Common myeloid progenitor, CD34-positive (primary cell): ENCODE measurements at regions not wholly inside any gene's neighbourhood (a gene's known extent, or its start where the extent isn't known, plus 50 kb on each side); places are given as distances from the start of the nearest gene placed in this dataset.
"Not testable (repeated sequence)": the region's sequence is repeated elsewhere in the genome, so short reads cannot be mapped to it uniquely, and the experiment has no call there.

Source experiments
- CTCF ChIA-PET: fragments of 350-600 bp; sonication (Branson Sonifier 250); formaldehyde crosslinking; loops from one replicate; lab custom pipeline; 2021; ENCODE audit warnings: antibody characterized with exemption; lab: Charles Lee
- POLR2A ChIA-PET: fragments of 350-600 bp; sonication (Branson Sonifier 250); formaldehyde crosslinking; loops from one replicate; lab custom pipeline; 2021; ENCODE audit warnings: antibody characterized with exemption; lab: Charles Lee
- DNase-seq, 3 donors: peaks; one replicate each; pipeline versions ENCODE4 v3.0.0 to v3.0.0-alpha.2; 2013
- H3K27ac ChIP-seq, 2 experiments: 1 replicate in 1 of 2; 2 replicates in 1 of 2; pipeline ENCODE4 v1.7.0; 2013; ENCODE audit warnings: inconsistent platforms in 2 of 2, low read length in 2 of 2, mild to moderate bottlenecking in 2 of 2, low read depth in 1 of 2, moderate library complexity in 1 of 2; ENCODE audit not compliant: severe bottlenecking in 2 of 2, insufficient read depth in 1 of 2, poor library complexity in 1 of 2
- H3K27me3 ChIP-seq, 5 experiments: replicated peaks in 2 of 5; 1 replicate in 3 of 5; 2 replicates in 2 of 5; pipeline versions ENCODE4 v1.6.1 to v1.7.0; 2013; ENCODE audit warnings: low read length in 4 of 5, mild to moderate bottlenecking in 2 of 5, moderate library complexity in 2 of 5, inconsistent platforms in 1 of 5; ENCODE audit not compliant: insufficient read depth in 5 of 5, control insufficient read depth in 4 of 5
- H3K36me3 ChIP-seq, 4 experiments: 1 replicate in 2 of 4; 2 replicates in 2 of 4; pipeline versions ENCODE4 v1.6.1 to v1.7.0; 2013; ENCODE audit warnings: low read length in 3 of 4, control low read depth in 1 of 4, mild to moderate bottlenecking in 1 of 4; ENCODE audit not compliant: control insufficient read depth in 4 of 4, insufficient read depth in 4 of 4
- H3K4me1 ChIP-seq, 4 experiments: 1 replicate in 3 of 4; 2 replicates in 1 of 4; pipeline versions ENCODE4 v1.6.1 to v1.7.1; 2013; ENCODE audit warnings: low read length in 3 of 4, mild to moderate bottlenecking in 3 of 4, control low read depth in 1 of 4, inconsistent platforms in 1 of 4, moderate library complexity in 1 of 4; ENCODE audit not compliant: control insufficient read depth in 4 of 4, insufficient read depth in 4 of 4; ENCODE audit errors: control extremely low read depth in 1 of 4
- H3K4me3 ChIP-seq, 7 experiments: 1 replicate in 4 of 7; 2 replicates in 3 of 7; pipeline versions ENCODE4 v1.5.1 to v1.7.0; 2013; ENCODE audit warnings: mild to moderate bottlenecking in 7 of 7, low read length in 6 of 7, moderate library complexity in 6 of 7, inconsistent platforms in 2 of 7, low read depth in 2 of 7, control low read depth in 1 of 7; ENCODE audit not compliant: insufficient read depth in 4 of 7, control insufficient read depth in 1 of 7; ENCODE audit errors: extremely low read depth in 1 of 7
- H3K9me3 ChIP-seq, 5 experiments: 1 replicate in 4 of 5; 2 replicates in 1 of 5; pipeline versions ENCODE4 v1.6.1 to v1.7.1; 2013; ENCODE audit warnings: low read length in 4 of 5, mild to moderate bottlenecking in 2 of 5, inconsistent platforms in 1 of 5, low read depth in 1 of 5, moderate library complexity in 1 of 5; ENCODE audit not compliant: control insufficient read depth in 4 of 5, insufficient read depth in 2 of 5; ENCODE audit errors: control extremely low read depth in 1 of 5
- WGBS: methylation state at CpG from one replicate; pipeline ENCODE4 v1.1.5; 2013; ENCODE audit not compliant: insufficient coverage; 5-methylcytosine and 5-hydroxymethylcytosine counted together

GRCh38 chr20:24418731-24419130 lies 50.7 kb upstream of the SYNDIG1 start:
- peaks cover 0 to 31% (median 10%) of the 10 kb centered on the region in 5 experiments for H3K9me3 ChIP-seq
- H3K4me3 ChIP-seq: no peak overlapping the region
- H3K36me3 ChIP-seq: no peaks in the 10 kb centered on the region
- ChIA-PET CTCF (no interaction called here), POLR2A (no interaction called here)
- no peak for DNase-seq
- 92% methylated on average over 2 of the region's 2 CpGs for WGBS
- H3K27me3 ChIP-seq: no peaks in the 10 kb centered on the region
- no peak overlapping the region for H3K27ac ChIP-seq
- H3K4me1 ChIP-seq: no peaks in the 10 kb centered on the region

DNA sequence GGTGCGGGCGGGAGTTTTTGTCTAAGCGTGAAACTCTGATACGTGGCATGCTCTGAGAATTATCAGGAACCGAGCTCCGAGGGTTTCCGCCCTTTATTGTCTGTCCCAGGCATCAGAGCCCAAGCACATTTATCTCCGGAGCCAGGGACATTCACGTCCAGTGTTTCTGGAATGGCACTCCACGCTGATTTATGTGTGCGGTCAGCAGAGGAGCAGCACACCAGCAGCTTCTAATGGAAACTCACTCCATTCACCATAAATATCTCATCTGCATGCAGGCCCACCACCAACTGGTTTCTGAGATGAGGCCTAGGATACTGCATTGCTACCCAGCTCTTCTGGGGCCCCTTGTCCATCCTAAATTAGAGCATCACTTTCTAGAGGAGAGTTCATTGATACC lies 51.9 kb upstream of the SYNDIG1 start:
- Histone ChIP-seq H3K36me3 (no peaks in the 10 kb centered on the region), H3K9me3 (peaks cover 0 to 33% (median 10%) of the 10 kb centered on the region in 5 experiments), H3K4me1 (no peaks in the 10 kb centered on the region), H3K27me3 (no peaks in the 10 kb centered on the region), H3K27ac (no peak overlapping the region), H3K4me3 (no peak overlapping the region)
- ChIA-PET CTCF (no interaction called here), POLR2A (no interaction called here)
- 88% methylated on average over 11 of the region's 11 CpGs for WGBS
- no peak for DNase-seq

- WGBS: no CpG with 5 or more reads among the region's 7 CpGs
- CTCF ChIA-PET, POLR2A ChIA-PET, H3K27ac ChIP-seq, H3K36me3 ChIP-seq, H3K4me3 ChIP-seq, H3K27me3 ChIP-seq, H3K4me1 ChIP-seq: not testable (repeated sequence)
- H3K9me3 ChIP-seq: peaks cover 0 to 33% (median 13%) of the 10 kb centered on the region in 5 experiments
- peak in 2 of 3 donors; percentile 3 to 4 for DNase-seq
Measured at GRCh38 chr20:24415444-24415843, 54.0 kb upstream of the SYNDIG1 start.

DNA sequence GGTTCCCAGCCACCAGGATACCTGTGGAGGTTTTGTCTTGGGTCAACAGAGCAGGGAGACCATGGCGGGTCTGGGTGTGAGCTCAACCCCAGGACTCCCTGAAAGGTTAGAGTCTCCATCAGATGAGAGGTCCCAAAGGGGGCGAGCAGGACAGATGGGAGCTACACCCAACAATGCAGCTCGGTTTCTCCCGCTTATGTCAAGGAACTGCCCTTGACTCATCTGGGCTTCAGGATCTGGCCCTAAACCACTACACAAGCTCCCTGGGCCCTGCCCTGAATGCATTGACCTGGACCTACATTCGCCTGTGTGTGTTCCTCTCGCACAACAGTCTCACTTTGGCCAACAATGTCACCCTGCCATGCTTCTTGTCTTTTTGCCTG lies 57.6 kb upstream of the SYNDIG1 start:
- Histone ChIP-seq H3K4me1 (no peaks in the 10 kb centered on the region), H3K27me3 (peaks cover 0 to 6% (median 0%) of the 10 kb centered on the region in 5 experiments), H3K27ac (no peak overlapping the region), H3K36me3 (no peaks in the 10 kb centered on the region), H3K9me3 (peaks cover 0 to 29% (median 12%) of the 10 kb centered on the region in 5 experiments), H3K4me3 (no peak overlapping the region)
- POLR2A ChIA-PET: no interaction called here
- CTCF ChIA-PET: no interaction called here
- 100% methylated on average over 6 of the region's 6 CpGs for WGBS
- DNase-seq: no peak

DNA sequence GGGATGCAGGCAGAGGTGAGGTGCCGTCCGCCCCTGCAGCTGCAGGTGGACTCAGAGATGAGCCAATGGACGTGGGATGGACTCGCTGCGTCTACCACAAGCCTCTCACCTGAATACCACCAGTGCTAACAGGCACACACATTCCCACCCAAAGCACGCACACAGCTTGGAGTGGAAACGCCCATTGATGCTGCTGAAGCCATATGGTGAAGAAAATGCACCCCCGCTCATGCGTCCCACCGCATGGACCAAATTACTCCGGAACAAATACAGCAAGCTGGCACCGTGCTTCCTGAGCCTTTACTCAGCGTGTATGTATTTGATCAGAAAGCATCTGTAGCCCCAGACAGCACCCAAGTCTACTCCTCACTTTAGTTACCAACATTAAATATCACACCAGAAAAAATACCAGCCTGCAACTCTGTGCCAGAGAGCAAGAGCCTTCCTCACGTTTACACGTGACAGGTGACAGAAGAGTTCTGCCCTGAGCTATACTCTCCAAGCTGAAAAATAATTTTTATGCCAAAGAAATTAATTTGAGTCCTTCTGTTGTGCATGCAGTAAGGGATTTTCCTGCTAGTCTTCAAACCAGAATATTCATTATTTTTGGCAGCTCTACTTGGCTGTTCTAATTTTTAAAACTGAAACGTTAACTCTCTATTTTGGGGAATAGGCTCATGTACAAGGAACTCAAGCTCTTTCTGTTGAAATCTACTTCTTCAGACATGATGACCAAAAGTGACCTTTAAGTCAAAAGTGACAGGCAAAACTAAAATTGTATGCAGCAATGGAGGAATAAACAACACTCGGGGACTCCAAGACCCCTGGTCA lies 58.2 kb upstream of the SYNDIG1 start:
- 96% methylated on average over 12 of the region's 17 CpGs for WGBS
- H3K9me3 ChIP-seq: peaks cover 0 to 24% (median 8%) of the 10 kb centered on the region in 5 experiments
- no peaks in the 10 kb centered on the region for H3K36me3 ChIP-seq
- ChIA-PET POLR2A (no interaction called here), CTCF (no interaction called here)
- H3K4me3 ChIP-seq: no peak overlapping the region
- peaks cover 0 to 6% (median 0%) of the 10 kb centered on the region in 5 experiments for H3K27me3 ChIP-seq
- no peak for DNase-seq
- H3K4me1 ChIP-seq: no peaks in the 10 kb centered on the region
- H3K27ac ChIP-seq: no peak overlapping the region

DNA sequence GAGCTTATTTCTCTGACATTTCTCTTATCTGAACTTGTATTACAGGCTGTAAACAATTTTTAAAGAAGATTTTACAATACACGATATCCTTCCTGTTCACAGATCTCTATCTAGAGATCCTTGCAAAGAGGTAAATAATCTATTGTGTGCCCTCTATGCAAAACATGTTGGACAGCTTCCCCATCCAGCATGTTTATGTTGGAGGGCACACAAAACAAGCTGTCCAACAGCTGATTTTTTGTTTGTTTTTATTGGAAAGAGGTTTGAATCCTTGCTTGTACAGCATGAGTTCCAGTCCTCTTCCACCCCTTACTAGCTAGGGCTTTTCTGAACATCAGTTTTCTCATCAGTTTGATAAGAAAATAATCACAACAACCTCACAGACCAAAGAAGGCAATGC lies 62.3 kb upstream of the SYNDIG1 start:
- Histone ChIP-seq H3K36me3 (no peaks in the 10 kb centered on the region), H3K9me3 (peaks cover 0 to 5% (median 0%) of the 10 kb centered on the region in 5 experiments), H3K4me1 (no peaks in the 10 kb centered on the region), H3K27me3 (peaks cover 0 to 6% (median 0%) of the 10 kb centered on the region in 5 experiments), H3K27ac (no peak overlapping the region), H3K4me3 (no peak overlapping the region)
- ChIA-PET POLR2A (no interaction called here), CTCF (no interaction called here)
- 86% methylated on average over 1 of the region's 1 CpG for WGBS
- no peak for DNase-seq

DNA sequence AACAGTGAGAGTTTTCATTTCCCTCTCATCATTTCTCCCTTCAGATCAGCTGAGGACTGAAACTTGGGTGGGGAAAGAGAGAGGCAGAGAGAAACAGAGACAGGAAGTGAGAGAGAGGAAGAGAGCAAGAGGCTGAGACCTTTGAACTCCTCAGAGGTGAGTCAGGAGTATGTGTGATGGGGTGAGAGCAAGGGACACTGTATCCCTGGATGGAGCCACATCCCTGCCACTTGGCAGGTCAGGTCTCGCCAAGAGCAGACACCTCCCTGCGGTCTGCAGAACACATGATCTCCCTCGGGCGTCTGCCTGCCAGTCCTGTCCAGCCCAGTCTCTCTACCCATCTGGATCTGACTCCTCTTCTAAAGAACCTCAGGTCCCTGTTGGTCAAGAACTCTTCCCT lies 62.7 kb upstream of the SYNDIG1 start:
- no peak overlapping the region for H3K27ac ChIP-seq
- peaks cover 0 to 3% (median 0%) of the 10 kb centered on the region in 5 experiments for H3K9me3 ChIP-seq
- no peak overlapping the region for H3K4me3 ChIP-seq
- no peak for DNase-seq
- no peaks in the 10 kb centered on the region for H3K4me1 ChIP-seq
- peaks cover 0 to 4% (median 0%) of the 10 kb centered on the region in 5 experiments for H3K27me3 ChIP-seq
- WGBS: 91% methylated on average over 4 of the region's 4 CpGs
- H3K36me3 ChIP-seq: no peaks in the 10 kb centered on the region
- POLR2A ChIA-PET: no interaction called here
- CTCF ChIA-PET: no interaction called here
